Mononuclear cell (primary cell): ENCODE measurements at regions not wholly inside any gene's neighbourhood (a gene's known extent, or its start where the extent isn't known, plus 50 kb on each side); places are given as distances from the start of the nearest gene placed in this dataset.

ENCODE experiments used
- H3K27me3 ChIP-seq: 2 replicates; pipeline ENCODE4 v1.6.0; 2011; ENCODE audit warnings: low read length, control low read depth; ENCODE audit not compliant: insufficient read depth
- H3K4me1 ChIP-seq: 2 replicates; pipeline ENCODE4 v1.5.1; 2011; ENCODE audit warnings: mild to moderate bottlenecking, low read length, control low read depth; ENCODE audit not compliant: insufficient read depth
- H3K4me3 ChIP-seq: 2 replicates; pipeline ENCODE4 v1.5.1; 2011; ENCODE audit warnings: mild to moderate bottlenecking, low read length, moderate library complexity
- H3K9me3 ChIP-seq: 2 replicates; pipeline ENCODE4 v1.5.1; 2011; ENCODE audit warnings: low read depth, mild to moderate bottlenecking, control low read depth, low read length

GRCh38 chr10:60450291-60450690 is 60.6 kb upstream of the ANK3 start:
- Histone ChIP-seq H3K4me3 (no peak overlapping the region), H3K4me1 (peaks cover 7% of the 10 kb centered on the region), H3K9me3 (no peaks in the 10 kb centered on the region), H3K27me3 (no peaks in the 10 kb centered on the region)

GRCh38 chr10:60448246-60448645 is 58.6 kb upstream of the ANK3 start:
- Histone ChIP-seq H3K9me3 (no peaks in the 10 kb centered on the region), H3K27me3 (no peaks in the 10 kb centered on the region), H3K4me1 (peaks cover 7% of the 10 kb centered on the region), H3K4me3 (no peak overlapping the region)

- peaks cover 7% of the 10 kb centered on the region for H3K4me1 ChIP-seq
- H3K4me3 ChIP-seq: no peak overlapping the region
- no peaks in the 10 kb centered on the region for H3K9me3 ChIP-seq
- no peaks in the 10 kb centered on the region for H3K27me3 ChIP-seq
These were observed 57.2 kb upstream of the ANK3 start for GRCh38 chr10:60446851-60447250.

- no peaks in the 10 kb centered on the region for H3K27me3 ChIP-seq
- H3K4me3 ChIP-seq: no peak overlapping the region
- no peaks in the 10 kb centered on the region for H3K9me3 ChIP-seq
- peaks cover 7% of the 10 kb centered on the region for H3K4me1 ChIP-seq
These were observed 56.6 kb upstream of the ANK3 start for GRCh38 chr10:60446070-60446833.

- H3K27me3 ChIP-seq: no peaks in the 10 kb centered on the region
- no peak overlapping the region for H3K4me3 ChIP-seq
- peaks cover 7% of the 10 kb centered on the region for H3K4me1 ChIP-seq
- no peaks in the 10 kb centered on the region for H3K9me3 ChIP-seq
These were observed 54.9 kb upstream of the ANK3 start for GRCh38 chr10:60444494-60445064.

GRCh38 chr10:60443346-60443745 is 53.7 kb upstream of the ANK3 start:
- Histone ChIP-seq H3K4me3 (no peak overlapping the region), H3K4me1 (peaks cover 7% of the 10 kb centered on the region)

GRCh38 chr10:60441515-60441914 is 51.8 kb upstream of the ANK3 start:
- Histone ChIP-seq H3K9me3 (no peaks in the 10 kb centered on the region), H3K4me3 (no peak overlapping the region), H3K4me1 (no peaks in the 10 kb centered on the region), H3K27me3 (no peaks in the 10 kb centered on the region)

More at GRCh38 chr10:60443346-60443745, 53.7 kb upstream of the ANK3 start:
- H3K9me3 ChIP-seq: no peaks in the 10 kb centered on the region
- H3K27me3 ChIP-seq: no peaks in the 10 kb centered on the region

GRCh38 chr10:60439641-60440040 is 50.0 kb upstream of the ANK3 start:
- Histone ChIP-seq H3K4me3 (no peak overlapping the region), H3K27me3 (no peaks in the 10 kb centered on the region), H3K4me1 (no peaks in the 10 kb centered on the region), H3K9me3 (no peaks in the 10 kb centered on the region)
